ENCODE measurements at regions not wholly inside any gene's neighbourhood (a gene's known extent, or its start where the extent isn't known, plus 50 kb on each side); places are given as distances from the start of the nearest gene placed in this dataset.

GRCh38 chr1:5349526-5349925 is 642.7 kb downstream of the NPHP4 start:
- TF ChIP-seq CTCF (IDR thresholded peaks at IDR 0.05; ENCODE audit: unreplicated experiment): no peak
- Mint-ChIP-seq H3K4me3 (ENCODE audit: low read depth, unreplicated experiment) (no peak overlapping the region), H3K4me1 (ENCODE audit: low read depth, unreplicated experiment) (no peaks in the 10 kb centered on the region), H3K27me3 (ENCODE audit: unreplicated experiment) (no peaks in the 10 kb centered on the region), H3K9me3 (ENCODE audit: low read depth, unreplicated experiment) (peaks cover 12% of the 10 kb centered on the region), H3K36me3 (ENCODE audit: insufficient read depth, unreplicated experiment) (no peaks in the 10 kb centered on the region), H3K27ac (ENCODE audit: unreplicated experiment) (no peak overlapping the region)
- no peak for DNase-seq
- intact Hi-C loops (cut with micrococcal nuclease; ENCODE audit: unreplicated experiment): no loop called here
- no TSS peak for BruUV-seq (replicated peaks)
- CTCF ChIA-PET: no interaction called here

- no peak for TF ChIP-seq CTCF (IDR thresholded peaks at IDR 0.05; ENCODE audit: unreplicated experiment)
- Mint-ChIP-seq H3K36me3 (ENCODE audit: insufficient read depth, unreplicated experiment) (no peaks in the 10 kb centered on the region), H3K27me3 (ENCODE audit: unreplicated experiment) (no peaks in the 10 kb centered on the region), H3K27ac (ENCODE audit: unreplicated experiment) (no peak overlapping the region), H3K4me1 (ENCODE audit: low read depth, unreplicated experiment) (no peaks in the 10 kb centered on the region), H3K4me3 (ENCODE audit: low read depth, unreplicated experiment) (no peak overlapping the region), H3K9me3 (ENCODE audit: low read depth, unreplicated experiment) (peaks cover 12% of the 10 kb centered on the region)
- no peak for DNase-seq
- BruUV-seq (replicated peaks): no TSS peak
- intact Hi-C loops (cut with micrococcal nuclease; ENCODE audit: unreplicated experiment): no loop called here
- CTCF ChIA-PET: no interaction called here
Observed at GRCh38 chr1:5348732-5349465, 643.3 kb downstream of the NPHP4 start.

GRCh38 chr1:5347726-5348125 is 644.5 kb downstream of the NPHP4 start:
- Mint-ChIP-seq H3K9me3 (ENCODE audit: low read depth, unreplicated experiment) (peaks cover 12% of the 10 kb centered on the region), H3K4me1 (ENCODE audit: low read depth, unreplicated experiment) (no peaks in the 10 kb centered on the region), H3K4me3 (ENCODE audit: low read depth, unreplicated experiment) (no peak overlapping the region), H3K36me3 (ENCODE audit: insufficient read depth, unreplicated experiment) (no peaks in the 10 kb centered on the region), H3K27me3 (ENCODE audit: unreplicated experiment) (no peaks in the 10 kb centered on the region), H3K27ac (ENCODE audit: unreplicated experiment) (no peak overlapping the region)
- intact Hi-C loops (cut with micrococcal nuclease; ENCODE audit: unreplicated experiment): no loop called here
- DNase-seq: no peak
- no TSS peak for BruUV-seq (replicated peaks)
- no peak for TF ChIP-seq CTCF (IDR thresholded peaks at IDR 0.05; ENCODE audit: unreplicated experiment)
- CTCF ChIA-PET: interaction anchor here (0.6 kb wide), 1 partner anchor 167 kb away, joined by 3 read pairs; no protein-coding TSS in a partner anchor

GRCh38 chr1:5345556-5345955 is 646.7 kb downstream of the NPHP4 start:
- CTCF ChIA-PET: no interaction called here
- H3K4me1 Mint-ChIP-seq (ENCODE audit: low read depth, unreplicated experiment): no peaks in the 10 kb centered on the region
- no peak overlapping the region for H3K4me3 Mint-ChIP-seq (ENCODE audit: low read depth, unreplicated experiment)
- peaks cover 12% of the 10 kb centered on the region for H3K9me3 Mint-ChIP-seq (ENCODE audit: low read depth, unreplicated experiment)
- no peak for DNase-seq
- no peaks in the 10 kb centered on the region for H3K27me3 Mint-ChIP-seq (ENCODE audit: unreplicated experiment)
- no TSS peak for BruUV-seq (replicated peaks)
- H3K27ac Mint-ChIP-seq (ENCODE audit: unreplicated experiment): no peak overlapping the region
- intact Hi-C loops (cut with micrococcal nuclease; ENCODE audit: unreplicated experiment): no loop called here
- H3K36me3 Mint-ChIP-seq (ENCODE audit: insufficient read depth, unreplicated experiment): no peaks in the 10 kb centered on the region
- no peak for TF ChIP-seq CTCF (IDR thresholded peaks at IDR 0.05; ENCODE audit: unreplicated experiment)
